Fibroblast of mammary gland (primary cell): ENCODE measurements at regions not wholly inside any gene's neighbourhood (a gene's known extent, or its start where the extent isn't known, plus 50 kb on each side); places are given as distances from the start of the nearest gene placed in this dataset.

ENCODE experiments used
- DNase-seq: peaks from one replicate; pipeline ENCODE4 v3.0.0-alpha.2; 2010; ENCODE audit warnings: low read depth
- H3K4me3 ChIP-seq: 2 replicates; pipeline ENCODE4 v1.5.1; 2011; ENCODE audit warnings: low read depth, mild to moderate bottlenecking, low read length, moderate library complexity; ENCODE audit not compliant: control insufficient read depth
- TF ChIP-seq, protein P1 (sequence below): conservative IDR thresholded peaks from 2 replicates; pipeline ENCODE4 v1.5.1; 2011; ENCODE audit warnings: low read depth, low read length, inconsistent platforms; ENCODE audit not compliant: control insufficient read depth, insufficient read depth

DNA sequence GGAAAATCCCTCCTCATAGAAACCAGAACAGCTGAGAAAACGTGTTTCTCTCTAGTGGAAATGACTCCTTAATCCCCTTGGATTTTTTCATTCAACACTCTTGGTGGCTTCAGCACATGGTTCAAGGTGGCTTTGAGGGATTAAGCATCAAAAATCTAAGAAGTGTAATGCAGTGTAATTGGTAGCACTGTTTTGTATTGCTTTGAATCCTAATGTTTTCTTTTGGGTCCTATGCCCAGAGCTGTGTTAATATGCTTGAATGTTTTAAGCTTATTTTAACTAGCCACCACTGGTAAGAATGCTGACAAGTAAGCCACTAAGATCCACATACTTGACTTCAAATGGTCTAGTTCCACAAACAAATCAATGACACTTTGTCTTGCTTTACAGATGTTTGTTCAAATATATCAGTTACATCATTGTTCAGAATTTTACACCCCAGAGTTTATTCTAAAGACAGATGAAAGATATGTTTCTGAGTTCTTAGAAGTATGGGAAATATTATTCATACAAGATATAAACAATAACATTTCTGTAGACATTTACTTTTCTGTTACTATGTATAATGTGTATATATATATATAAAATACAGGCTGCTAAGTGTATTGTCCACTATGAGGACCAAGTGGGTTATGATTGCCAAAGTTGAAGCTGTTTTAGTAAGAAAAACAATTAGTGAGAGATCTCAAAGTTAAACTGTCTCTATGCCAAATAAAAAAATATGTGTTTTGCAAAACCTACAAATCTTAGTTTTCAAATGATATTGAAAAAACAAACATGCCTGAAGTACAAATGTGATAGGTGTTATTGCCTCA is 220.8 kb downstream of the OGFRL1 start:
- H3K4me3 ChIP-seq = no peak overlapping the region
- DNase-seq = no peak
- TF ChIP-seq, protein P1, sequence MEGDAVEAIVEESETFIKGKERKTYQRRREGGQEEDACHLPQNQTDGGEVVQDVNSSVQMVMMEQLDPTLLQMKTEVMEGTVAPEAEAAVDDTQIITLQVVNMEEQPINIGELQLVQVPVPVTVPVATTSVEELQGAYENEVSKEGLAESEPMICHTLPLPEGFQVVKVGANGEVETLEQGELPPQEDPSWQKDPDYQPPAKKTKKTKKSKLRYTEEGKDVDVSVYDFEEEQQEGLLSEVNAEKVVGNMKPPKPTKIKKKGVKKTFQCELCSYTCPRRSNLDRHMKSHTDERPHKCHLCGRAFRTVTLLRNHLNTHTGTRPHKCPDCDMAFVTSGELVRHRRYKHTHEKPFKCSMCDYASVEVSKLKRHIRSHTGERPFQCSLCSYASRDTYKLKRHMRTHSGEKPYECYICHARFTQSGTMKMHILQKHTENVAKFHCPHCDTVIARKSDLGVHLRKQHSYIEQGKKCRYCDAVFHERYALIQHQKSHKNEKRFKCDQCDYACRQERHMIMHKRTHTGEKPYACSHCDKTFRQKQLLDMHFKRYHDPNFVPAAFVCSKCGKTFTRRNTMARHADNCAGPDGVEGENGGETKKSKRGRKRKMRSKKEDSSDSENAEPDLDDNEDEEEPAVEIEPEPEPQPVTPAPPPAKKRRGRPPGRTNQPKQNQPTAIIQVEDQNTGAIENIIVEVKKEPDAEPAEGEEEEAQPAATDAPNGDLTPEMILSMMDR = no peak

DNA sequence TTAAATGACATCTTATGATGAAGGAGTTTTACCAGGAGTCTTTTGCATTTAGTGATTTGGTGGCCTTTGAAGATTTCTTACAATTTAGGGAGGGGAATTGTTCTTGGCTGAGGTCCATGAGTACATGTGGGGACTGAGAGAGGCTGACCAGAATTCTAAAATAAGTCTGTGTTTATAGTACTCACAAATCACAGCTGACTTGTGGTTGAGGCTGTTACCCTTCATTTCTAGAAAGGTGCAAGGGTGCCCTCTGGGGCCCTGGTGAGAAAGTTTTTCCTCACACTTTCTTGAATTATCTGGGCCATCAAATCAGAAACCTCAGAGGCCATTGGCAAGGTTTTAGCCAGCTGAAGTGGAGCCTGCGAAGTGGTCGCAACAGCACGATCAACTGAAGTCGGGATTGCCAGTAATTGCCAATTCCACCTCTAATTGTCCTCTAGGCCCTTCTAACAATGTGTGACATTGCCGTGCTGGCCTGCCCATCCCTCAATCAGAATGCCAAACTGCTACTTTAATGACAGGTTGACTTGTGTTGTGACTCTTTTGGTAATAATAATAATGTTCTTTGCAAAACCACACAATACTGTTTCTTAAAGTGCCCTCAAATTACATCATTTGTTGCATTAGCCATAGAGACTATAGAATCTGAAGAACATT is 221.6 kb downstream of the OGFRL1 start:
- TF ChIP-seq, protein P1 = peak; percentile 76
- DNase-seq = peak; percentile 77
- no peak overlapping the region for H3K4me3 ChIP-seq

DNA sequence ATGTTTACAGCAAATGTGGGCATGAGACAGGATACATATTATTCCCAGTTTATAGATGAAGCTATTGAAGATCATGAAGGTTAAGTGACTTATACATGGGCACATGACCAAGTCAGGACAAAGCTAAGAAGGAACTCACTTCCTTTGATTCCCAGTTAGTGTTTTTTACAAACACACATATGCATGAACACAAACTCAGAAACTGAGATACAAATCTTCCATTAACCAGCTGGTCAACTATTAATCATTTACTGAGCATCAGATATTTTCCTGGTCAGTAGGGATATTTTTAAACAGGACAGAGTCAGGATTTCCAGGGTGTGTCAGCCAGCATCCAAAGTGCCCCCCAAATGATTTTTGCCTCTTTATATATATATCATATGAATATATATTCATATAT is 222.2 kb downstream of the OGFRL1 start:
- H3K4me3 ChIP-seq = no peak overlapping the region
- no peak for DNase-seq
- TF ChIP-seq, protein P1 = no peak

DNA sequence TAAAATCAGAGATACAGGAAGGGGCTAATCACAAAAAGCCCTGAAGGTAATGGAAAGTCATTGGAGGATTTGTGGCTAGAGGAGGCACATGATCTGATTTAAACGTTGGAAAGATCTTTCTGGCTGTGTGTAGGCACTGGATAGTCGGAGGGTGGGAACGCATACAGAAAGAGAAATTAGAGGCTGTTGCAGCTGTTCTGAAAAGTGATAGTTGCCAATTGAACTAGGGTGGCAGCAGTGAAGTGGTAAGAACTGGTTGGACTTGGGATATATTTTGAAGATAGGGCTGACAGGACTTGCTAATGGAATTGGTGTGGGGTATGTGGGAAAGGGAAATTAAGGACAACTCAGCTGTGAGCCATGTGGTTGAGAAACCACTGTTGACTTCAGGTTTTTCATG is 223.6 kb downstream of the OGFRL1 start:
- no peak for DNase-seq
- no peak overlapping the region for H3K4me3 ChIP-seq
- TF ChIP-seq, protein P1 = no peak

DNA sequence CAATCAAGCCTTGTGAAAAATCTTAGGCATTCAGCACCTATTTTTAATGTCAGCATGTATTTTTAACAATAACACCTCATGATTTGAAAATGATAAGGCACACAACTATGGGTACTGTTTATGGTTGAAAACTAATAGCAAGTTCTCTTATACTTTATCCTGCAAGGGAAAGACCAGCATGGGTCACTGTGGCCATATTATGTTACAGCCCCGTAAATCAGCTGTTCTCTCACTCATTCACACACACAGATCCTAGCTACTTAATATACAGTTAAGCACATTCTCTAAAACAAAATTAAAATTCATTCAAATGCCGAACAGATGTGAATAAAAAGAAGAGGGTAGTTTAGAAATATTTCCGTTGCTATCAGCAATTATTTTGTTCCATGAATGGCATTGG is 224.4 kb downstream of the OGFRL1 start:
- TF ChIP-seq, protein P1 = no peak
- no peak overlapping the region for H3K4me3 ChIP-seq
- DNase-seq = no peak

DNA sequence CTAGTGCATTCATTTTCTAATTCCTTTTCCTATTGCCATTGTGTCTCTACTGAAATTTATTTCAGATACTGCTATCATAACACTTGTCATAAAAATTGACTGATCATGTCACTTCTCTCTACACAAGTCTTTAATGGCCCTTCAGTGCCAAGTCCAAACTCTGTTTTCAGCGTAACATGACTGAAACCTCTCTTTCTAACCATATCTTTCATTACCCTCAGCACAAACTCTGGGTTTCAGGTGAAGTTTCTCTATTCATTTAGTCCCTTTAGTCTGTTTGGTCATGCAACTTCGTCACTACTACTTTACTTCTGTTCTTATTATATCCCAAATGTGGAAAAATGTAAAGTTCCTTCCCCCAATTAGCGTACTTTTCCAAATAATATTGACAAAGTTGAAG is 234.9 kb downstream of the OGFRL1 start:
- DNase-seq = no peak
- H3K4me3 ChIP-seq = no peak overlapping the region
- TF ChIP-seq, protein P1 = no peak
